H1 (cell line): ENCODE measurements at regions not wholly inside any gene's neighbourhood (a gene's known extent, or its start where the extent isn't known, plus 50 kb on each side); places are given as distances from the start of the nearest gene placed in this dataset.

Experiments
- BACH1 ChIP-seq: IDR thresholded peaks from 2 replicates; pipeline ENCODE4 v1.6.1; 2012; ENCODE audit warnings: low read length, improper control_type of control experiment
- GTF2F1 ChIP-seq: IDR thresholded peaks from 2 replicates; pipeline ENCODE4 v1.6.1; 2012; ENCODE audit warnings: low read depth, low read length, improper control_type of control experiment, borderline replicate concordance
- SAP30 ChIP-seq: fragments of 300-600 bp; sonication (generic); IDR thresholded peaks from 2 replicates; pipeline ENCODE4 v1.7.1; 2012; ENCODE audit warnings: low read length, moderate library complexity, mild to moderate bottlenecking, inconsistent platforms; ENCODE audit not compliant: insufficient read depth, insufficient replicate concordance
- TF ChIP-seq, protein P1 (sequence below): IDR thresholded peaks from 2 replicates; pipeline ENCODE4 v1.6.1; 2011; ENCODE audit warnings: low read length, improper control_type of control experiment

- TF ChIP-seq, protein P1, sequence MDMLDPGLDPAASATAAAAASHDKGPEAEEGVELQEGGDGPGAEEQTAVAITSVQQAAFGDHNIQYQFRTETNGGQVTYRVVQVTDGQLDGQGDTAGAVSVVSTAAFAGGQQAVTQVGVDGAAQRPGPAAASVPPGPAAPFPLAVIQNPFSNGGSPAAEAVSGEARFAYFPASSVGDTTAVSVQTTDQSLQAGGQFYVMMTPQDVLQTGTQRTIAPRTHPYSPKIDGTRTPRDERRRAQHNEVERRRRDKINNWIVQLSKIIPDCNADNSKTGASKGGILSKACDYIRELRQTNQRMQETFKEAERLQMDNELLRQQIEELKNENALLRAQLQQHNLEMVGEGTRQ, result no peak
- no peak for TF ChIP-seq BACH1
- no peak for TF ChIP-seq GTF2F1
- TF ChIP-seq SAP30, result no peak
Measured at GRCh38 chr5:67910546-67910945, 305.0 kb upstream of the PIK3R1 start (continued).
